WTC11 (cell line): ENCODE measurements at regions not wholly inside any gene's neighbourhood (a gene's known extent, or its start where the extent isn't known, plus 50 kb on each side); places are given as distances from the start of the nearest gene placed in this dataset.
"Not testable (repeated sequence)": the region's sequence is repeated elsewhere in the genome, so short reads cannot be mapped to it uniquely, and the experiment has no call there.

Experiments used
- ATAC-seq: fragments of 200-7000 bp; cut with Tn5 transposase; 2 replicates; pipeline ENCODE4 v1.10.0; 2021; ENCODE audit warnings: mild to moderate bottlenecking, moderate library complexity
- CTCF ChIA-PET: fragments of 300-600 bp; sonication (Branson Sonifier 250); formaldehyde crosslinking; loops from one replicate; lab custom pipeline; 2021; ENCODE audit warnings: antibody characterized with exemption; lab: Charles Lee
- POLR2A ChIA-PET: fragments of 350-600 bp; sonication (Branson Sonifier 250); formaldehyde crosslinking; loops from one replicate; lab custom pipeline; 2021; ENCODE audit warnings: antibody characterized with exemption; lab: Charles Lee
- DNase-seq: peaks from one replicate; pipeline ENCODE4 v3.0.0; 2021; ENCODE audit warnings: low spot score
- H3K27ac Mint-ChIP-seq: 2 replicates; pipeline ENCODE4 v1.8.0; 2021; ENCODE audit warnings: mixed read lengths
- H3K27me3 Mint-ChIP-seq: 2 replicates; pipeline ENCODE4 v1.8.0; 2021; ENCODE audit warnings: low read depth, mild to moderate bottlenecking, moderate library complexity, mixed read lengths
- H3K36me3 Mint-ChIP-seq: 2 replicates; pipeline ENCODE4 v1.8.0; 2021; ENCODE audit warnings: mixed read lengths
- H3K4me1 Mint-ChIP-seq: 2 replicates; pipeline ENCODE4 v1.8.0; 2022; ENCODE audit warnings: mixed read lengths
- H3K4me3 Mint-ChIP-seq: 2 replicates; pipeline ENCODE4 v1.8.0; 2021; ENCODE audit warnings: mild to moderate bottlenecking, moderate library complexity, mixed read lengths
- H3K9me3 Mint-ChIP-seq: 2 replicates; pipeline ENCODE4 v1.8.0; 2021; ENCODE audit warnings: mixed read lengths
- GRHL2 ChIP-seq: fragments of 250-450 bp; sonication (Bioruptor Pico); IDR thresholded peaks from 2 replicates; pipeline ENCODE4 v1.8.0; 2022; ENCODE audit warnings: mild to moderate bottlenecking, moderate library complexity; ENCODE audit not compliant: insufficient replicate concordance, severe bottlenecking
- NFATC4 ChIP-seq: fragments of 250-450 bp; sonication (Bioruptor Pico); IDR thresholded peaks from 2 replicates; pipeline ENCODE4 v1.9.0; 2021; ENCODE audit warnings: mild to moderate bottlenecking
- OVOL2 ChIP-seq: fragments of 250-450 bp; sonication (Bioruptor Pico); IDR thresholded peaks from 2 replicates; pipeline ENCODE4 v1.9.0; 2021; ENCODE audit warnings: mild to moderate bottlenecking, borderline replicate concordance
- SMAD3 ChIP-seq: sonication (generic); formaldehyde crosslinking; IDR thresholded peaks from 2 replicates; pipeline ENCODE4 v1.8.0; 2022; ENCODE audit warnings: missing genetic modification reagents, mild to moderate bottlenecking, borderline replicate concordance
- SP1 ChIP-seq: sonication (generic); formaldehyde crosslinking; conservative IDR thresholded peaks from 2 replicates; pipeline ENCODE4 v1.8.1; 2022; ENCODE audit warnings: missing genetic modification reagents
- ZNF121 ChIP-seq: sonication (generic); formaldehyde crosslinking; IDR thresholded peaks from 2 replicates; pipeline ENCODE4 v1.8.0; 2023; ENCODE audit warnings: missing genetic modification reagents
- ZNF263 ChIP-seq: sonication (generic); formaldehyde crosslinking; IDR thresholded peaks from 2 replicates; pipeline ENCODE4 v1.8.1; 2022; ENCODE audit warnings: low read depth, mild to moderate bottlenecking, moderate library complexity, missing genetic modification reagents
- TF ChIP-seq, protein P1 (sequence below): sonication (generic); formaldehyde crosslinking; IDR thresholded peaks from 2 replicates; pipeline ENCODE4 v1.8.0; 2022; ENCODE audit warnings: mild to moderate bottlenecking, missing genetic modification reagents
- TF ChIP-seq, protein P2 (sequence below): sonication (generic); formaldehyde crosslinking; conservative IDR thresholded peaks from 2 replicates; pipeline ENCODE4 v1.8.1; 2023; ENCODE audit warnings: mild to moderate bottlenecking, low read depth, missing genetic modification reagents, moderate library complexity
- TF ChIP-seq, protein P3 (sequence below): fragments of 250-450 bp; sonication (Bioruptor Pico); IDR thresholded peaks from 2 replicates; pipeline ENCODE4 v1.9.0; 2021; ENCODE audit warnings: mild to moderate bottlenecking, borderline replicate concordance
- TF ChIP-seq, protein P4 (sequence below): sonication (generic); formaldehyde crosslinking; IDR thresholded peaks from 2 replicates; pipeline ENCODE4 v1.8.1; 2023; ENCODE audit warnings: mild to moderate bottlenecking, missing genetic modification reagents

DNA sequence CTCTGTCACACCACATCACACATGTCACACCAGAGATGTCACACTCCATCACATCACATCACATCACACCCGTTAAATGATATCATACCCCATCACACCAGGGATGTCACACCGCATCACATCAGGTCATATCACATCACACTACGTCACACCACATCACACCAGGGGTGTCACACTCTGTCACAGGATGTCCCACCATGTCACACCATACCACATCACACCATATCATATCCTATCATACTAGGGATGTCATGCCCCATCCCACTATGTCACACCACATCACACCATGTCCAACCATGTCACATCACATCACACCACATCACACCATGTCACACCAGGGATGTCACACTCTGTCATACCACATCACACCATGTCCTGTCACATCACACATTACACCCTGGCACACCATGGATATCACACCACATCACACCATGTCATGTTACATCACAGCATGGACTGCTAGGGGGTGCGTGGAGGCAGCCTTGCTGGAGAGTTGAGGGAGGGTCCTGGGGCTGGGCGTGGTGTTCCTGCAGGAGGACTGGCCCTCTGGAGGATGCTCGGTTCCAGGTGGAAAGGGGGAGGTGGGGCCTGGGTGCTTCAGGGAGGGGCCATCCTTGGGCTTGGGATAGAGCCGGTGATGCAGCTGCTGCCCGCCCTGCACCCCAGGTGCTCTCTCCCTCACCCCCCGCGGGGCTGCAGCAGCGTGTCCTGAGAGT, 134.6 kb downstream of the TMEM121 start:
- H3K4me1 Mint-ChIP-seq: no peaks in the 10 kb centered on the region
- CTCF ChIA-PET: no interaction called here
- peaks cover 57% of the 10 kb centered on the region for H3K36me3 Mint-ChIP-seq
- no peak overlapping the region for H3K4me3 Mint-ChIP-seq
- ATAC-seq: no peak
- TF ChIP-seq, protein P1, sequence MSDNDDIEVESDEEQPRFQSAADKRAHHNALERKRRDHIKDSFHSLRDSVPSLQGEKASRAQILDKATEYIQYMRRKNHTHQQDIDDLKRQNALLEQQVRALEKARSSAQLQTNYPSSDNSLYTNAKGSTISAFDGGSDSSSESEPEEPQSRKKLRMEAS (CRISPR knock-in tag): no peak
- TF ChIP-seq SP1 (CRISPR knock-in tag) (no peak), NFATC4 (CRISPR knock-in tag) (no peak)
- TF ChIP-seq, protein P2, sequence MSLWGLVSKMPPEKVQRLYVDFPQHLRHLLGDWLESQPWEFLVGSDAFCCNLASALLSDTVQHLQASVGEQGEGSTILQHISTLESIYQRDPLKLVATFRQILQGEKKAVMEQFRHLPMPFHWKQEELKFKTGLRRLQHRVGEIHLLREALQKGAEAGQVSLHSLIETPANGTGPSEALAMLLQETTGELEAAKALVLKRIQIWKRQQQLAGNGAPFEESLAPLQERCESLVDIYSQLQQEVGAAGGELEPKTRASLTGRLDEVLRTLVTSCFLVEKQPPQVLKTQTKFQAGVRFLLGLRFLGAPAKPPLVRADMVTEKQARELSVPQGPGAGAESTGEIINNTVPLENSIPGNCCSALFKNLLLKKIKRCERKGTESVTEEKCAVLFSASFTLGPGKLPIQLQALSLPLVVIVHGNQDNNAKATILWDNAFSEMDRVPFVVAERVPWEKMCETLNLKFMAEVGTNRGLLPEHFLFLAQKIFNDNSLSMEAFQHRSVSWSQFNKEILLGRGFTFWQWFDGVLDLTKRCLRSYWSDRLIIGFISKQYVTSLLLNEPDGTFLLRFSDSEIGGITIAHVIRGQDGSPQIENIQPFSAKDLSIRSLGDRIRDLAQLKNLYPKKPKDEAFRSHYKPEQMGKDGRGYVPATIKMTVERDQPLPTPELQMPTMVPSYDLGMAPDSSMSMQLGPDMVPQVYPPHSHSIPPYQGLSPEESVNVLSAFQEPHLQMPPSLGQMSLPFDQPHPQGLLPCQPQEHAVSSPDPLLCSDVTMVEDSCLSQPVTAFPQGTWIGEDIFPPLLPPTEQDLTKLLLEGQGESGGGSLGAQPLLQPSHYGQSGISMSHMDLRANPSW (CRISPR knock-in tag): no peak
- peaks cover 55% of the 10 kb centered on the region for H3K9me3 Mint-ChIP-seq
- POLR2A ChIA-PET: no interaction called here
- DNase-seq: no peak
- H3K27me3 Mint-ChIP-seq: peaks cover 7% of the 10 kb centered on the region; the same call in 1 of the 2 replicates
- no peak overlapping the region for H3K27ac Mint-ChIP-seq

GRCh38 chr14:105662043-105662442, 135.7 kb downstream of the TMEM121 start:
- Mint-ChIP-seq H3K36me3 (peaks cover 57% of the 10 kb centered on the region), H3K9me3 (peaks cover 49% of the 10 kb centered on the region)
- H3K4me3 Mint-ChIP-seq, POLR2A ChIA-PET, H3K27me3 Mint-ChIP-seq, DNase-seq, ATAC-seq, H3K4me1 Mint-ChIP-seq, CTCF ChIA-PET, H3K27ac Mint-ChIP-seq: not testable (repeated sequence)

DNA sequence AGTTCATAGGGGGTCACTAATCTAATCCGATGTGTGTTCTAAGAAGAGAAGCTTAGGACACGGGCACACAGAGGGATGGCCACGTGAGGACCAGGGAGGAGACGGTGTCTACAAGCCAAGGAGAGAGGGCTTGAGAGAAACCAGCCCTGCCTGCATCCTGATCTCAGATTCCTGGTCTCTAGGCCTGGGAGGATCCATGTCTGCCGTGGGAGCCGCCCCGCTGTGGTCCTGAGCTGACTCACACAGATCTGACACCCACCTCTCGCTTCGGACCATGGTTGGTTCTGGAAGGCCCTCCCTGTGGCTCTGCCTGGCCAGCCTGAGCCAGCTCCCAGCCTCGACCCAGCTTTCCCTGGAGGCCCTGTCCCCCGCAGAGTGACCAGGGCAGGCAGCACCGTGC, 136.2 kb downstream of the TMEM121 start:
- not testable (repeated sequence) for H3K4me3 Mint-ChIP-seq

GRCh38 chr14:105663323-105663722, 136.9 kb downstream of the TMEM121 start:
- not testable (repeated sequence) for H3K4me1 Mint-ChIP-seq

More for the DNA sequence above, 136.2 kb downstream of the TMEM121 start:
- CTCF ChIA-PET, DNase-seq, H3K4me1 Mint-ChIP-seq, ATAC-seq, POLR2A ChIA-PET, H3K27me3 Mint-ChIP-seq, H3K27ac Mint-ChIP-seq: not testable (repeated sequence)
- Mint-ChIP-seq H3K36me3 (peaks cover 51% of the 10 kb centered on the region), H3K9me3 (peaks cover 44% of the 10 kb centered on the region)

DNA sequence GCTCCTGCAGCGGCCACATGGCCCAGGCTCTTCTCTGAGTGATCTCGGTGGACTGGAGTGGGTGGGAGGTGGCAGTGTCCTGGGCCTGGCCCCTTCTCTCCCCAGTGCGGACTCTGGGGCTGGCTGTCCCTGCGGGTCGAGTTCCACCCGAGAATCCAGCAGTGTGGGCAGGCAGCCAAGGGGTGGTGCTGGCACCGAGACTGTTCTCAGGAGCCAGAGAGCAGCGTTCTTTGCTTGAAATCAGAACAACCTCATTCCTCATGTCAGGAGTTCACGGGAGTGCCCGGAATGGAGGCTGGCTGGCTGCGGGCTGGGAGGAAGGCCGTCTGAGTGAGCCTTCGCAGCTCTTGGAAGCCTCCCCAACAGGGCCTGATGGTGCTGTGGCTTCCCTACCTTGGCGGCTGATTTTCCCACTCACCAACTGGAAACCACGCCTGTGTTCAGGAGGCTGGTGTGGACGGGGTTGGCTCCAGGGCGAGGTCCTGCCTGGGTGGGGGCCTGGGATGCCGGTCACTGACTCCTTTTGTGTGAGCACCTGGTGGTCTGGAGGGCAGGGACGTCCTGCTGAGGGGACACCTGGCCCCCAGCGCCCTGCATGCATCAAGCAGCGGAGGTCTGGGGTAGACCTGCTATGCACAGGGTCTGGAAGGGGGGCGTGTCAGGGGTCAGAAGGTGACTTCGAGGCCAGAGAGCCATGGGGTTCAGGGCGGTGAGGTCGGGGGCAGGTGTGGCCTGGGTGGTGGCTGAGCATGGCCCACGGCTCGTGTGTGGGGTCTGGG, 137.6 kb downstream of the TMEM121 start:
- CTCF ChIA-PET, H3K4me3 Mint-ChIP-seq, ATAC-seq, H3K27ac Mint-ChIP-seq, DNase-seq, H3K4me1 Mint-ChIP-seq, POLR2A ChIA-PET: not testable (repeated sequence)
- peaks cover 40% of the 10 kb centered on the region for H3K9me3 Mint-ChIP-seq
- peaks cover 43% of the 10 kb centered on the region for H3K36me3 Mint-ChIP-seq
- H3K27me3 Mint-ChIP-seq: peaks cover 11% of the 10 kb centered on the region

More at GRCh38 chr14:105663323-105663722, 136.9 kb downstream of the TMEM121 start:
- ATAC-seq, H3K4me3 Mint-ChIP-seq, POLR2A ChIA-PET, H3K27me3 Mint-ChIP-seq, H3K27ac Mint-ChIP-seq, CTCF ChIA-PET, DNase-seq: not testable (repeated sequence)
- H3K9me3 Mint-ChIP-seq: peaks cover 40% of the 10 kb centered on the region
- H3K36me3 Mint-ChIP-seq: peaks cover 44% of the 10 kb centered on the region

GRCh38 chr14:105664691-105665090, 138.3 kb downstream of the TMEM121 start:
- no peak for DNase-seq
- no peak for TF ChIP-seq OVOL2 (CRISPR knock-in tag)
- TF ChIP-seq, protein P3, sequence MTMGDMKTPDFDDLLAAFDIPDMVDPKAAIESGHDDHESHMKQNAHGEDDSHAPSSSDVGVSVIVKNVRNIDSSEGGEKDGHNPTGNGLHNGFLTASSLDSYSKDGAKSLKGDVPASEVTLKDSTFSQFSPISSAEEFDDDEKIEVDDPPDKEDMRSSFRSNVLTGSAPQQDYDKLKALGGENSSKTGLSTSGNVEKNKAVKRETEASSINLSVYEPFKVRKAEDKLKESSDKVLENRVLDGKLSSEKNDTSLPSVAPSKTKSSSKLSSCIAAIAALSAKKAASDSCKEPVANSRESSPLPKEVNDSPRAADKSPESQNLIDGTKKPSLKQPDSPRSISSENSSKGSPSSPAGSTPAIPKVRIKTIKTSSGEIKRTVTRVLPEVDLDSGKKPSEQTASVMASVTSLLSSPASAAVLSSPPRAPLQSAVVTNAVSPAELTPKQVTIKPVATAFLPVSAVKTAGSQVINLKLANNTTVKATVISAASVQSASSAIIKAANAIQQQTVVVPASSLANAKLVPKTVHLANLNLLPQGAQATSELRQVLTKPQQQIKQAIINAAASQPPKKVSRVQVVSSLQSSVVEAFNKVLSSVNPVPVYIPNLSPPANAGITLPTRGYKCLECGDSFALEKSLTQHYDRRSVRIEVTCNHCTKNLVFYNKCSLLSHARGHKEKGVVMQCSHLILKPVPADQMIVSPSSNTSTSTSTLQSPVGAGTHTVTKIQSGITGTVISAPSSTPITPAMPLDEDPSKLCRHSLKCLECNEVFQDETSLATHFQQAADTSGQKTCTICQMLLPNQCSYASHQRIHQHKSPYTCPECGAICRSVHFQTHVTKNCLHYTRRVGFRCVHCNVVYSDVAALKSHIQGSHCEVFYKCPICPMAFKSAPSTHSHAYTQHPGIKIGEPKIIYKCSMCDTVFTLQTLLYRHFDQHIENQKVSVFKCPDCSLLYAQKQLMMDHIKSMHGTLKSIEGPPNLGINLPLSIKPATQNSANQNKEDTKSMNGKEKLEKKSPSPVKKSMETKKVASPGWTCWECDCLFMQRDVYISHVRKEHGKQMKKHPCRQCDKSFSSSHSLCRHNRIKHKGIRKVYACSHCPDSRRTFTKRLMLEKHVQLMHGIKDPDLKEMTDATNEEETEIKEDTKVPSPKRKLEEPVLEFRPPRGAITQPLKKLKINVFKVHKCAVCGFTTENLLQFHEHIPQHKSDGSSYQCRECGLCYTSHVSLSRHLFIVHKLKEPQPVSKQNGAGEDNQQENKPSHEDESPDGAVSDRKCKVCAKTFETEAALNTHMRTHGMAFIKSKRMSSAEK (CRISPR knock-in tag): no peak
- TF ChIP-seq, protein P4, sequence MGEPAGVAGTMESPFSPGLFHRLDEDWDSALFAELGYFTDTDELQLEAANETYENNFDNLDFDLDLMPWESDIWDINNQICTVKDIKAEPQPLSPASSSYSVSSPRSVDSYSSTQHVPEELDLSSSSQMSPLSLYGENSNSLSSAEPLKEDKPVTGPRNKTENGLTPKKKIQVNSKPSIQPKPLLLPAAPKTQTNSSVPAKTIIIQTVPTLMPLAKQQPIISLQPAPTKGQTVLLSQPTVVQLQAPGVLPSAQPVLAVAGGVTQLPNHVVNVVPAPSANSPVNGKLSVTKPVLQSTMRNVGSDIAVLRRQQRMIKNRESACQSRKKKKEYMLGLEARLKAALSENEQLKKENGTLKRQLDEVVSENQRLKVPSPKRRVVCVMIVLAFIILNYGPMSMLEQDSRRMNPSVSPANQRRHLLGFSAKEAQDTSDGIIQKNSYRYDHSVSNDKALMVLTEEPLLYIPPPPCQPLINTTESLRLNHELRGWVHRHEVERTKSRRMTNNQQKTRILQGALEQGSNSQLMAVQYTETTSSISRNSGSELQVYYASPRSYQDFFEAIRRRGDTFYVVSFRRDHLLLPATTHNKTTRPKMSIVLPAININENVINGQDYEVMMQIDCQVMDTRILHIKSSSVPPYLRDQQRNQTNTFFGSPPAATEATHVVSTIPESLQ (CRISPR knock-in tag): no peak
- TF ChIP-seq SMAD3 (CRISPR knock-in tag): no peak
- no peak for TF ChIP-seq ZNF121 (CRISPR knock-in tag)
- no peak for TF ChIP-seq GRHL2 (CRISPR knock-in tag)
- TF ChIP-seq ZNF263 (CRISPR knock-in tag): no peak
- TF ChIP-seq, all 79 proteins: peak for 0
- peaks cover 35% of the 10 kb centered on the region for H3K9me3 Mint-ChIP-seq
- no peak overlapping the region for H3K27ac Mint-ChIP-seq
- H3K36me3 Mint-ChIP-seq: peaks cover 38% of the 10 kb centered on the region
- H3K4me3 Mint-ChIP-seq: no peak overlapping the region
- no peak for ATAC-seq
- H3K27me3 Mint-ChIP-seq: peaks cover 11% of the 10 kb centered on the region
- H3K4me1 Mint-ChIP-seq: no peaks in the 10 kb centered on the region
- CTCF ChIA-PET: no interaction called here
- POLR2A ChIA-PET: no interaction called here
